ENCODE measurements at regions not wholly inside any gene's neighbourhood (a gene's known extent, or its start where the extent isn't known, plus 50 kb on each side); places are given as distances from the start of the nearest gene placed in this dataset.

GRCh38 chr6:14367296-14367695 is 249.7 kb downstream of the CD83 start:
- Histone ChIP-seq H3K4me3 (no peak overlapping the region), H3K79me2 (ENCODE audit: low read depth) (no peaks in the 10 kb centered on the region), H2AFZ (no peak overlapping the region), H3K27me3 (ENCODE audit: insufficient read depth, low read depth) (no peaks in the 10 kb centered on the region), H3K9me3 (ENCODE audit: insufficient read depth, low read depth) (no peaks in the 10 kb centered on the region), H3K36me3 (ENCODE audit: low read depth) (no peaks in the 10 kb centered on the region), H3F3A (ENCODE audit: insufficient read depth, low read depth) (no peaks in the 10 kb centered on the region), H3K27ac (no peak overlapping the region), H3K4me1 (replicated peaks; ENCODE audit: insufficient read depth) (no peaks in the 10 kb centered on the region), H3K9me2 (ENCODE audit: insufficient read depth) (no peaks in the 10 kb centered on the region), H3K4me2 (no peak overlapping the region), H4K20me1 (ENCODE audit: insufficient read depth) (no peaks in the 10 kb centered on the region)
- no peak for DNase-seq
- BruUV-seq (replicated peaks), result no TSS peak
- ChIA-PET POLR2A (ENCODE audit: unreplicated experiment) (no interaction called here), CTCF (no interaction called here)
- intact Hi-C loops (cut with micrococcal nuclease; ENCODE audit: unreplicated experiment), result no loop called here
- no peak for TF ChIP-seq EZH2 (IDR thresholded peaks at IDR 0.05; ENCODE audit: low read depth)
- TF ChIP-seq, protein P1, sequence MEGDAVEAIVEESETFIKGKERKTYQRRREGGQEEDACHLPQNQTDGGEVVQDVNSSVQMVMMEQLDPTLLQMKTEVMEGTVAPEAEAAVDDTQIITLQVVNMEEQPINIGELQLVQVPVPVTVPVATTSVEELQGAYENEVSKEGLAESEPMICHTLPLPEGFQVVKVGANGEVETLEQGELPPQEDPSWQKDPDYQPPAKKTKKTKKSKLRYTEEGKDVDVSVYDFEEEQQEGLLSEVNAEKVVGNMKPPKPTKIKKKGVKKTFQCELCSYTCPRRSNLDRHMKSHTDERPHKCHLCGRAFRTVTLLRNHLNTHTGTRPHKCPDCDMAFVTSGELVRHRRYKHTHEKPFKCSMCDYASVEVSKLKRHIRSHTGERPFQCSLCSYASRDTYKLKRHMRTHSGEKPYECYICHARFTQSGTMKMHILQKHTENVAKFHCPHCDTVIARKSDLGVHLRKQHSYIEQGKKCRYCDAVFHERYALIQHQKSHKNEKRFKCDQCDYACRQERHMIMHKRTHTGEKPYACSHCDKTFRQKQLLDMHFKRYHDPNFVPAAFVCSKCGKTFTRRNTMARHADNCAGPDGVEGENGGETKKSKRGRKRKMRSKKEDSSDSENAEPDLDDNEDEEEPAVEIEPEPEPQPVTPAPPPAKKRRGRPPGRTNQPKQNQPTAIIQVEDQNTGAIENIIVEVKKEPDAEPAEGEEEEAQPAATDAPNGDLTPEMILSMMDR (conservative IDR thresholded peaks at IDR 0.05), result no peak

GRCh38 chr6:14369717-14370116 is 252.1 kb downstream of the CD83 start:
- intact Hi-C loops (cut with micrococcal nuclease; ENCODE audit: unreplicated experiment), result loop anchor here (10.0 kb wide), 1 partner anchor 155 kb away; no protein-coding TSS in a partner anchor
- Histone ChIP-seq H3K27me3 (ENCODE audit: insufficient read depth, low read depth) (no peaks in the 10 kb centered on the region), H3K4me3 (no peak overlapping the region), H3K79me2 (ENCODE audit: low read depth) (no peaks in the 10 kb centered on the region), H4K20me1 (ENCODE audit: insufficient read depth) (no peaks in the 10 kb centered on the region), H3F3A (ENCODE audit: insufficient read depth, low read depth) (no peaks in the 10 kb centered on the region), H2AFZ (no peak overlapping the region), H3K27ac (no peak overlapping the region), H3K36me3 (ENCODE audit: low read depth) (no peaks in the 10 kb centered on the region), H3K4me1 (replicated peaks; ENCODE audit: insufficient read depth) (no peaks in the 10 kb centered on the region), H3K4me2 (no peak overlapping the region), H3K9me3 (ENCODE audit: insufficient read depth, low read depth) (no peaks in the 10 kb centered on the region), H3K9me2 (ENCODE audit: insufficient read depth) (no peaks in the 10 kb centered on the region)
- ChIA-PET CTCF (no interaction called here), POLR2A (ENCODE audit: unreplicated experiment) (no interaction called here)
- no peak for DNase-seq
- TF ChIP-seq, protein P1 (conservative IDR thresholded peaks at IDR 0.05), result no peak
- TF ChIP-seq EZH2 (IDR thresholded peaks at IDR 0.05; ENCODE audit: low read depth), result no peak
- BruUV-seq (replicated peaks), result no TSS peak

DNA sequence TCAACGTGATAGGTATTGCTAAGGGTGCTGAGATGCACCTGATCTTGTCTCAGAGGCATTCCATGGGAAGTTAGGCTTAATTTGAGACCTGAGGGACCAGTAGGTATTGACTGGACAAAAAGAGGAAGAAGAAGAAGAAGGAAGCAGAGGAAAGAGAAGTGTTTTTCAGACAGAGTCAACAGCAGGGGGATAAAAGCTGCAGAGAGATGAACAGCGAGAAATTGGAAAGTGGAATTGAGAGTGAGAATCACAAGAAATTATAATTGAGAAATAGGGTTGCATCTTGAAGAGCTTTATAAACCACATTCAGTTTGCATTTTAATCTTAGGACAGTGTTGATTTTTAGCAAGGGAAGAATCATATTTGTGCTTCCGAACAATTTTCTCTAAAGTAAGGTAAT is 254.0 kb downstream of the CD83 start:
- Histone ChIP-seq H3K9me3 (ENCODE audit: insufficient read depth, low read depth) (no peaks in the 10 kb centered on the region), H2AFZ (no peak overlapping the region), H4K20me1 (ENCODE audit: insufficient read depth) (no peaks in the 10 kb centered on the region), H3K36me3 (ENCODE audit: low read depth) (no peaks in the 10 kb centered on the region), H3K4me2 (no peak overlapping the region), H3K4me3 (no peak overlapping the region), H3K4me1 (replicated peaks; ENCODE audit: insufficient read depth) (no peaks in the 10 kb centered on the region), H3K27ac (no peak overlapping the region), H3K9me2 (ENCODE audit: insufficient read depth) (no peaks in the 10 kb centered on the region), H3K79me2 (ENCODE audit: low read depth) (no peaks in the 10 kb centered on the region), H3K27me3 (ENCODE audit: insufficient read depth, low read depth) (no peaks in the 10 kb centered on the region), H3F3A (ENCODE audit: insufficient read depth, low read depth) (no peaks in the 10 kb centered on the region)
- no TSS peak for BruUV-seq (replicated peaks)
- intact Hi-C loops (cut with micrococcal nuclease; ENCODE audit: unreplicated experiment), result loop anchor here (10.0 kb wide), 1 partner anchor 157 kb away; no protein-coding TSS in a partner anchor
- TF ChIP-seq, protein P1 (conservative IDR thresholded peaks at IDR 0.05), result no peak
- TF ChIP-seq EZH2 (IDR thresholded peaks at IDR 0.05; ENCODE audit: low read depth), result no peak
- POLR2A ChIA-PET (ENCODE audit: unreplicated experiment), result no interaction called here
- no peak for DNase-seq
- CTCF ChIA-PET, result no interaction called here
